MM.1S (cell line): ENCODE measurements at regions not wholly inside any gene's neighbourhood (a gene's known extent, or its start where the extent isn't known, plus 50 kb on each side); places are given as distances from the start of the nearest gene placed in this dataset.

Source experiments
- EZH2phosphoT487 ChIP-seq: fragments of 300-600 bp; sonication (generic); IDR thresholded peaks from 2 replicates; pipeline ENCODE4 v1.6.1; 2018; ENCODE audit warnings: antibody characterized with exemption, low read length
- TF ChIP-seq, protein P1 (sequence below): fragments of 300-600 bp; sonication (generic); IDR thresholded peaks from 2 replicates; pipeline ENCODE4 v1.5.1; 2016; ENCODE audit warnings: antibody characterized with exemption, low read length, mixed read lengths

- TF ChIP-seq, protein P1, sequence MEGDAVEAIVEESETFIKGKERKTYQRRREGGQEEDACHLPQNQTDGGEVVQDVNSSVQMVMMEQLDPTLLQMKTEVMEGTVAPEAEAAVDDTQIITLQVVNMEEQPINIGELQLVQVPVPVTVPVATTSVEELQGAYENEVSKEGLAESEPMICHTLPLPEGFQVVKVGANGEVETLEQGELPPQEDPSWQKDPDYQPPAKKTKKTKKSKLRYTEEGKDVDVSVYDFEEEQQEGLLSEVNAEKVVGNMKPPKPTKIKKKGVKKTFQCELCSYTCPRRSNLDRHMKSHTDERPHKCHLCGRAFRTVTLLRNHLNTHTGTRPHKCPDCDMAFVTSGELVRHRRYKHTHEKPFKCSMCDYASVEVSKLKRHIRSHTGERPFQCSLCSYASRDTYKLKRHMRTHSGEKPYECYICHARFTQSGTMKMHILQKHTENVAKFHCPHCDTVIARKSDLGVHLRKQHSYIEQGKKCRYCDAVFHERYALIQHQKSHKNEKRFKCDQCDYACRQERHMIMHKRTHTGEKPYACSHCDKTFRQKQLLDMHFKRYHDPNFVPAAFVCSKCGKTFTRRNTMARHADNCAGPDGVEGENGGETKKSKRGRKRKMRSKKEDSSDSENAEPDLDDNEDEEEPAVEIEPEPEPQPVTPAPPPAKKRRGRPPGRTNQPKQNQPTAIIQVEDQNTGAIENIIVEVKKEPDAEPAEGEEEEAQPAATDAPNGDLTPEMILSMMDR: no peak
- no peak for TF ChIP-seq EZH2phosphoT487
These were observed 168.1 kb downstream of the RAB11FIP2 start for GRCh38 chr10:117878626-117879025.
